ENCODE measurements at regions not wholly inside any gene's neighbourhood (a gene's known extent, or its start where the extent isn't known, plus 50 kb on each side); places are given as distances from the start of the nearest gene placed in this dataset.
"Not testable (repeated sequence)": the region's sequence is repeated elsewhere in the genome, so short reads cannot be mapped to it uniquely, and the experiment has no call there.

GRCh38 chr3:6447166-6447801 is 413.6 kb upstream of the GRM7 start:
- DNase-seq, result no peak

DNA sequence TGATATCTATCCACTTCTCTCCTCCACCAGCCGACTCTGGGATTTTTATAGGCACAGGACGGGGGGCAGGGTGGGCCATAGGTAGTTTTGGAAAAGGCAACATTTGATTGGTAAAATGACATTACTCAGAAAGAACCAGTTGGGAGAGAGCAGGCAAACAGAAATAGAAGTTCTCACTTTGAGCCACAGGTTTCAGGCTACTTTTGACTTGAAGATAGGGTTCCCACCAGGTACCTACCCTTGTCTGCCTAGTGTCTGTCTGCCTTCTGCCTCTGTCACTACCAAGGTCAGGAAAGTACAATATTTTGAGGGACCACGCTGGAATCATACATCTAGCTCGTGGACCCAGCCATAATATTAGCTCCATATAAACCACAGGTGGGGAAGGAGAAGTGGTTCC is 412.9 kb upstream of the GRM7 start:
- DNase-seq, result no peak

GRCh38 chr3:6449099-6449498 is 411.8 kb upstream of the GRM7 start:
- DNase-seq, result no peak

DNA sequence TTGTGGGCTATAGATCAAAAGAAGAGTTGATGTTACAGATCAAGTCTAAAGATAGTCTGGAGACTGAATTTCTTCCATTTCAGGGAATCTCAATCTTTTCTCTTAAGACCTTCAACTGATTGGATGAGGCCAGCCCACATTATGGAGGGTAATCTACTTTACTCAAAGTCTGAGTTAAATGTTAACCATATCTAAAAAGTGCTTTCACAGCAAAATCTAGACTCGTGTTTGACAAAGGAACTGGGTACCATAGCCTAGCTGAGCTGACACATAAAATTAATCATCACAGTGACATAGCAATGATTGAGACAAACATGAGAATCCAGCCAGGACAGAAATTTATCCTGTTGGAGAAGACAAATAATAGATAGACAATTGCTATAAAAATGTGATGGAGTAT is 407.9 kb upstream of the GRM7 start:
- DNase-seq, result no peak

DNA sequence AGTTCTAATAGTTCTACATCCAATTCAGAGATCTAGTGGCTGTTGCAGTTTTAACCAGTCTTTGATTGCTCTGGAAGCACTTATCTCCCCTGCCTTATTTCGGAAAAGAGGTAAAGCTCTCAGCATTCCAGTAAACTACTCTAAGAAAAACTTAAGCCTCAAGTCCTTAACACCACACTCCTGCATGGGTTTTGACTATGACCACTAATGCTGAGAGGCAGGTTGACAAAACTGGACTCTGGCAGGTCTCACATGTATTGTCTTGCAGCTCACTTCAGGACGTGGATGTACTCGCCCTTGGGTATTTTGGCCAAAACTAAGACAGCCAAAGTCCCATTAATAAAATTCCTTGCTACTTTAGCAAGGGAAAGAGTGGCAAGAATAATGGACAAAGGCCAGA is 405.9 kb upstream of the GRM7 start:
- DNase-seq, result no peak

GRCh38 chr3:6467186-6467585 is 393.7 kb upstream of the GRM7 start:
- DNase-seq, result no peak

- DNase-seq, result no peak
Observed at GRCh38 chr3:6468589-6468988, 392.3 kb upstream of the GRM7 start.

GRCh38 chr3:6471744-6472143 is 389.2 kb upstream of the GRM7 start:
- no peak for DNase-seq

DNA sequence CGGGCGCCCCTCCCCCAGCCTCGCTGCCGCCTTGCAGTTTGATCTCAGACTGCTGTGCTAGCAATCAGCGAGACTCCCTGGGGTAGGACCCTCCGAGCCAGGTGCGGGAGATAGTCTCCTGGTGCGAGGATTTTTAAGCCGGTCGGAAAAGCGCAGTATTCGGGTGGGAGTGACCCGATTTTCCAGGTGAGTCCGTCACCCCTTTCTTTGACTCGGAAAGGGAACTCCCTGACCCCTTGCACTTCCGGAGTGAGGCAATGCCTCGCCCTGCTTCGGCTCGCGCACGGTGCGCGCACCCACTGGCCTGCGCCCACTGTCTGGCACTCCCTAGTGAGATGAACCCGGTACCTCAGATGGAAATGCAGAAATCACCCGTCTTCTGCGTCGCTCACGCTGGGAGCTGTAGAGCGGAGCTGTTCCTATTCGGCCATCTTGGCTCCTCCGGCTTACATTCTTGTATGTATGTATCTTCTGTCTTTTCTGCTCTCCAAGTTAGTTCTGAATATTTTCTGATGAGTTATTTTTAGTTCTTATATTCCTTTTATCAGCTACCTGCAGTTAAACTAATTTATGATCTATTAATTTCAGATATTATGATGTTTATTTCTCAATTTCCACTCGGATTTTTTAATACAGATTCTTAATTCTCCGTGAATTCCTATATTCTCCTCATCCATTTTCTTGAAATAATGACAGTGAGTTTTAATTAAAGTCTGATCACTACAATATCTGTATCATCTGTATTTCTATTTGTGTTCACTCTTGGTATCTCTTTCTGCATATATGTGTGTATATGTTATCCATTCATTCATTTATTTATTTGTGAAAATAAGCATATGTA is 370.2 kb upstream of the GRM7 start:
- DNase-seq, result not testable (repeated sequence)

GRCh38 chr3:6491768-6492167 is 369.1 kb upstream of the GRM7 start:
- no peak for DNase-seq

- no peak for DNase-seq
Observed at GRCh38 chr3:6492306-6492705, 368.6 kb upstream of the GRM7 start.

GRCh38 chr3:6498944-6499343 is 362.0 kb upstream of the GRM7 start:
- not testable (repeated sequence) for DNase-seq

- no peak for DNase-seq
Observed at GRCh38 chr3:6504347-6504746, 356.6 kb upstream of the GRM7 start.

DNA sequence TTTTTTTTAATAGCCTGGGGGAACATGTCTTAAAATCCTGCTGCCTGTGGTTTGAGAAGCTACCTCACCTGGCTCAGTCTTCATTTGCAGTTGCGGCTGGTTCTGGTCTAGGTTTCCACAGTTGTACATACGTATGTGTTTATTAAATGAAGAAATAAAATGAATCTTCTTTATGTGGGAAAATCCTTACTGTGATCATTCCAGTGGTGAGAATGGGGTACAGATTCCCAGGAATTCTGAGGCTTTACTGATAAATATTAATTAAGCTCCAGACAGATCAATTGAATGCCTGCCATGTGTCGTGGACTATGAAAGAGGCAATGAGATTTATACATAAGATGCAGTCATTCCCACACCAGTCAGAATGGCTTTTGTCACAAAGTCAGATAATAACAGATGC is 356.1 kb upstream of the GRM7 start:
- DNase-seq, result no peak

- no peak for DNase-seq
Observed at GRCh38 chr3:6508410-6508759, 352.5 kb upstream of the GRM7 start.

DNA sequence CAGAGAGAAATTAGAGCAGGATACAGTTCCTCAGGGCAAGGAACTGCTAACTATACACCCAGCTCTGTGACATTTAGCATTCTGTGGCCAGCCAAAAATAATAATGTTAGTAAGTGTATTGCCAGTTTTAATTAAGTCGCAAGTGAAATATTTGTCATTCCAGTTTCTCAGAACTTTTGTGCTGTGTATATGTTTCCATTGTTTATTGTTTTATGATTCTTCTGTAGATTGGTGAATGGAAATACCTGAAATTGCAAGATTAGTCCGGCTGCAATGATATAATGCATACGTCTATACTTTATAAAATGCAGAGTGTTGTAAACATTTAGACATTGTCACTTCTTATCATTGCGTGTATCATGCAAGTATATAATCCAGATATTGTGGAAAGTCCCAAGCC is 351.3 kb upstream of the GRM7 start:
- DNase-seq, result no peak

GRCh38 chr3:6510713-6511112 is 350.2 kb upstream of the GRM7 start:
- no peak for DNase-seq

GRCh38 chr3:6512172-6512800 is 348.6 kb upstream of the GRM7 start:
- DNase-seq, result no peak

- no peak for DNase-seq
Observed at GRCh38 chr3:6516143-6516542, 344.8 kb upstream of the GRM7 start.

GRCh38 chr3:6516694-6517093 is 344.2 kb upstream of the GRM7 start:
- no peak for DNase-seq

GRCh38 chr3:6518709-6519345 is 342.1 kb upstream of the GRM7 start:
- DNase-seq, result no peak

GRCh38 chr3:6521369-6522113 is 339.4 kb upstream of the GRM7 start:
- no peak for DNase-seq

- no peak for DNase-seq
Observed at GRCh38 chr3:6522191-6522590, 338.7 kb upstream of the GRM7 start.
